HG03060 (cell line): ENCODE measurements at regions not wholly inside any gene's neighbourhood (a gene's known extent, or its start where the extent isn't known, plus 50 kb on each side); places are given as distances from the start of the nearest gene placed in this dataset.
A peak's percentile ranks its signal among the peaks of the same experiment; 100 is the strongest.

ENCODE experiments used
- ATAC-seq: cut with Tn5 transposase; IDR thresholded peaks from one replicate; pipeline ENCODE4 v1.9.1; 2021; ENCODE audit warnings: low read depth, moderate number of reproducible peaks; ENCODE audit not compliant: unreplicated experiment

GRCh38 chr1:116819081-116819480, 64.9 kb downstream of the CD2 start:
- ATAC-seq, result no peak

GRCh38 chr1:116820369-116820768, 66.1 kb downstream of the CD2 start:
- no peak for ATAC-seq

DNA sequence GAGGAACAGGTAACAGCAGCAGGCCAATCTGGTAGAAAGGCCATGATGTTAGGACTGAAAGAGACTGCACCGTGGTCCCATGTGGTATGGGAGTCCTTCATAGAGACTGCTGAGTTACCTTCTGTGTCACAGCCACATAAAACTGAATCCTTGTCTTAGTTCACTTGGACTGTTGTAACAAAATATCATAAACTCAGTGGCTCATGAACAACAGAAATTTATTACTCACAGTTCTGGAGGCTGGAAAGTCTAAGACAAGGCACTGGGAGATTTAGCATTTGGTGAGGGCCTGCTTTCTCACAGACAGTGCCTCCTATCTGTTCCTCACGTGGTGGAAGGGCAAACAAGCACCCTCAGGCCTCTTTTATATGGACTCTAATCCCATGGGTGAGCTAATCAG, 67.5 kb downstream of the CD2 start:
- no peak for ATAC-seq

- no peak for ATAC-seq
Measured at GRCh38 chr1:116824631-116825206, 70.5 kb downstream of the CD2 start.

DNA sequence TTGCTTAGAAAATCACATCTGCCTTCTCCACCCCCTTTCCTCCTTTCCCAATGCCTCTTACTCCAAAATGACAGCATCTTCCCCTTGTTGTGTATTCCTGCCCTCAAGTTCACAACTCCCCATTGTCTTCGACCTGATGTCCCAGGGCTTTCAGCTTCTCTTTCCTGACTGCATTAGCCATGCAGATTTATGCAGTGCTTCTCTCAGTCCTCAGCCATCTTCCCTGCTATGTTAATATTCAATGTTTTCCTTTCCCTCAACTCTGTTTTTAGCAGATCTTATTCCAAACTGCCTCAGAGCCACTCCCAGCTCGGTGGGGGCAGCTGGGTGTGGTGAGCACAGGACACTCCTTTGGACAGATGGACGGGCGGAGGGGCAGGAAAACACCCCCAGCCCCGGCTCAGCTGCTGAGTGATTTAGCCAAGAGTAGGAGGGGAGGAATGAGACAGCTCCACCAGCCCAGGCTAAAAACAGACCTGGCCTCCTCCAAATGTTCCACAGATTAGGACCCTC, 71.0 kb downstream of the CD2 start:
- ATAC-seq, result no peak

- no peak for ATAC-seq
Measured at GRCh38 chr1:116825720-116826438, 71.6 kb downstream of the CD2 start.

DNA sequence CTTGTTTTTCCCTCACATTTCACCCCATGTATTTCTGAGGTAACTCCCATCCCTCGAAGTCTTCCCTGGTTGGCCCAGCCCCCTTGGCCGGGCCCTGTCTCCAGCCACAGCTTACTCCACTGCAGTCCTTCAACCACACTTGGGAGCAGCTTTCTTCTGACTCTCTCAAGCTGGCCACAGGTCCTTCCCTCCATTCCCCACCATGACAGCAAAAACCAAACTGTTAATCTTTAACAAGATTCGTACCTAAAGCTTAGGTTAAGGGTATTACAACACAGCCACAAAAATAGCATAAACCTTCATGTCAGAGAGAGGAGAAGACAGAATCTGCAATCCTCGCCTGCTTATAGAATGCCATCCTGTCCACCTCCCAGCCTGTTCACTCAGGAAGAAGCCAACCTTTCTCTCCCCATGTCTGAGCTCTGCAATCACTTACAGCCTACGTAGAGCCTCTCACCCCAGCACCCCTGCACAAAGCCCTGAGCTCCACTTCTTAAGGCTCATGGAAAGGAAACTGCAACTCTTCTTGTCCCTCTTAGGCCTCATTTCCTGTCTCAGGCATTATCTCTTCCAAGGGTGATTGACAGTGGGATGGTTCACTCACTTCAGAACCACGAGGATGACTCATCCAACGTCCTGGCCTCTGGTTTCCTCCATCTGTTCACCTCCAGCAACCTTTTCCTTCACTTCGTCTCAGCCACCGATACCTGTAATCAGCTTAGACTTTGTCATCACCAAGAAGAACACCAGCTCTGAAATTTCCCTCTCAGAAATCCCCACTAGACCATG, 72.8 kb downstream of the CD2 start:
- peak; percentile 83 for ATAC-seq

DNA sequence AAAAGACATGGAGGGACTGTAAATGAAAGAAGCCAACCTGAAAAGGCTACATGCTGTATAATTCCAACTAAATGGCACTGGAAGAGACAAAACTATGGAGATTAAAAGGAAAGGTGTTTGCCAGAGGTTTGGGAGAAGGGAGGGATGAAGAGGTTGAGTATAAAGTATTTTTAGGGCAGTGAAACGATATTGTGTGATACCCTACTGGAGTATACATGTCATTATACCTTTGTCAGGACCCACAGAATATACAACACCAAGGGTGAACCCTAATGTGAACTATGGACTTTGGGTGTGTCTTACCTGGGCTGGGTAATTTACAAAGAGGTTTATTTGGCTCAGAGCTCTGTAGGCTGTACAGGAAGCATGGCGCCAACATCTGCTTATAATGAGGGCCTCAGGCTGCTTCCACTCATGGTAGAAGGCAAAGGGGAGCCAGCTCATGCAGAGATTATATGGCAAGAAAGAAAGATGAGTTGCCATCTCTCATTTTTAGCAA, 73.4 kb downstream of the CD2 start:
- no peak for ATAC-seq

DNA sequence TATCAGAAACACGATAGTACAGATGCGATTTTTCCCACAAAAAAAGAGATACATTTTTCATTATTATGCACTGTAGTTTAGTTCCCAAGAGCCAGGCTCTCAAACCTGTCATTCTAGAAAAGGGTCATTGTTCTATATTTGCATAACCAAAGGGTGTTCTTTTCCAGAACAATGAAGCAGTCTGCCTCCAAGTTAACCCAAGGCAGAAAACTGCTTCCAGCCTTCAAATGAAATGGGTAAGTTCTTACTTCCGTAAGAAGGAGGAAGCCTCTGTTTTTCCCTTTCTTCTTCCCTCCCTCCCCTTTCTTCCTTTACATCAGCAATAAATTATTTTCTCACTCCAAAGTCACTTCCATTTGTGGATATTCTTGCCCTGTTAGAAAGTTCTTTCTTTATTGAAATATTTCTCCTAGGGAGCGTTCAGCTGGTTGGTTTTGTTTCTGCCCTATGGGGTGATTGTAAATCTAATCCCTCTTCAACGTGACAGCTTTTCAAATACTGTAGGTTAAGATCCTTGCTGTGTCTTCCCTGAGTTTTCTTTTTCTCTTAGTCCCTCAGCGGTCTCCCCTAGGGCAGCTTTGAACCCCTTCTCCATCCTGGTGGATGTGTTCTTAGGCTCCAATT, 77.3 kb upstream of the PTGFRN start:
- no peak for ATAC-seq

DNA sequence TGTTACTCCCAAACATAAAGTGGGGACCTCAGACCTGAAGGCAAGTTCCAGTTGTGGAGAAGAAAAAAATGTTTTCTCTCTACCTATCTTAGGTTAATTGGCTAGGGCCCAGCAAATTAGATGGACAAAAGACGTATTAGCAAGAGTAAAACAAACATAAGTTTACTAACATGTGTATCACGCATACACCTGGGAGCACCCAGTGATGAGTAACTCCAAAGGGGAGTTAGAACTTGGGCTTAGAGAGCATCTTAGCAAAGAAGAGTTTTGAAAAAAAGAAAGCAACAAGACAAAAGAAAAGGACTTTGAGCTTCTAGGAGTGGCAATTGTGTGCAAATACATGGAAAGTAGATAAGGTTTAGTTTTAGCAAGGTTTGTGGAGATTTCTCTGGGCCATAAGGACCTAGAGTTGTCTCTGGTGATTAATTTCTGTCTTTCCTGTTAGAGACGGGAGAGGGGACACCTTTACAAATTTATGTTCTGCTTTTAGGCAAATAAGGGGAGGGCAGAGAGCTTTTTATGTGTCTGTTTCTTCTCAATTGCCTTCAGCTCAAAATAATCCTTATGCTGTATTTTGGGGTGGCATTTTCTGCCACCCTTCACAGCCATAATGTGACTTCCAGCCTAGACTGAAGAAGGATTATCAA, 76.7 kb upstream of the PTGFRN start:
- no peak for ATAC-seq

GRCh38 chr1:116833718-116834117, 76.0 kb upstream of the PTGFRN start:
- no peak for ATAC-seq

- no peak for ATAC-seq
Measured at GRCh38 chr1:116834595-116834994, 75.1 kb upstream of the PTGFRN start.

GRCh38 chr1:116835161-116835560, 74.6 kb upstream of the PTGFRN start:
- ATAC-seq, result no peak

- no peak for ATAC-seq
Measured at GRCh38 chr1:116836099-116836498, 73.6 kb upstream of the PTGFRN start.

DNA sequence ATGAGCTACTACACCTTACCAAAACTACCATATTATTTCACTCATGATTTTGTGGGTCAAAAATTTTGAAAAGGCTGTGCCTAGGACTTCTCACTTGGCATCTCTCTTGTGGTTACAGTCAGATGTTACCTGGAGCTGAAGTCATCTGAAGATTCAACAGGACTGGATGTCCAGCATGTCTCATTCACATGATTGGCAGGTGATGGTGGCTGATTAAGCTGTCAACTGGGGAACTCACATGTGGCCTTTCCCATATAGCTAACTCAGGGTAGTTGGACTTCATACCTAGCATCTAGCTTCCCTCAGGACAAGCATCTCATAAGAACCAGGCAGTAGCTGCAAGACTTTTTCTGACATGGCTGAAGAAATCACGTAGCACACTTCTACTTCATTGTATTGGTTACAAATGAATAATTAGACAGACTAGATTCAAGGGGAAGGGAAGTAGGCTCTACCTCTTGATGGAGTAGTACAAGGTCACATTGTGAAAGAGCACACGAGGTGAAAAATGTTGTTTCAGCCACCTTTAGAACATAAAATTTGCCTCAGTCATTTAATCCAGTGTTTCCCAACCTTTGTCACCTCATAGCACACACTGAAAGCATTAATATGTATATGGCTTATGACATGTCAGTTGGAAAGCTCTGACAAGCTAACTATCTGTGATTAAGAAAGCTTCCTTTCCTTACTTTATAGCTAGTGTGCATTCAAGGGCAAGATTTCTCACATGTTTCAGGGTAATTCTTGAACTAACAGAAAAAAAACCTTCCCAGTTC, 68.0 kb upstream of the PTGFRN start:
- ATAC-seq, result no peak

DNA sequence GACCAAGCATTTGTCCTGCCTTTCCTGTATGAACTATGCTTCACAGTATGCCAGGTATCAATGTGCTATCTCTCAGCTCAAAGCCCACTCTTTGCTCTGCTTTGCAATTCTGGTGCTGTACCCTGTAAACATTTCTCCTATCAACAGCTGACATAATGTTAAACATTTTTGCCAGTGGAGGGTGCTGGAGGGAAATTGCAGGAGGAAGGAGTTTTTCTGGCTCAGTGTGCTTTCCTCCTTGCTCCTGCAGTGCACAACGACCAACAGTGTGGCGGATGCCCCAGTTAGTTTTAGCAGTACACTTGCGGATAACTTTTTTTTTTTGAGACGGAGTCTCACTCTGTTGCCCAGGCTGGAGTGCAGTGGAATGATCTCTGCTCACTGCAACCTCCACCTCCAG, 67.1 kb upstream of the PTGFRN start:
- no peak for ATAC-seq

DNA sequence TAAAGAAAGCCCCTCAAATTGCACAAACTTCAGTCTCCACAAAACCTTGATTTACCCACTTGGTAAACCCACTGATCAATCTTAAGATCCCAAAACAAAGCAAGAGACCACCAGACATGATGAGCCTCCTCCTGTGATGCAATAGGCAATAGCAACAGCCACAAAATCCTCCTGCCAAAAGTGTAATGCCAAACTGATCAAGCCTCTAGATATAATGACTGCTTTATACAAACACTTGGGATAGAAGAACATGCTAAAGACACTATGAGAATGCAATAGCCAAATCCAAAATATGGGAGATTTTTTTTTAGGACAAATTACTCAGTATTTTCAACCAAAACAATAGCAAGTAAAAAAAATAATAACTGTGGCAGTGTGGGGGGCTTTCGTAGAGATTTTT, 64.9 kb upstream of the PTGFRN start:
- no peak for ATAC-seq

GRCh38 chr1:116847190-116847589, 62.5 kb upstream of the PTGFRN start:
- ATAC-seq, result no peak

DNA sequence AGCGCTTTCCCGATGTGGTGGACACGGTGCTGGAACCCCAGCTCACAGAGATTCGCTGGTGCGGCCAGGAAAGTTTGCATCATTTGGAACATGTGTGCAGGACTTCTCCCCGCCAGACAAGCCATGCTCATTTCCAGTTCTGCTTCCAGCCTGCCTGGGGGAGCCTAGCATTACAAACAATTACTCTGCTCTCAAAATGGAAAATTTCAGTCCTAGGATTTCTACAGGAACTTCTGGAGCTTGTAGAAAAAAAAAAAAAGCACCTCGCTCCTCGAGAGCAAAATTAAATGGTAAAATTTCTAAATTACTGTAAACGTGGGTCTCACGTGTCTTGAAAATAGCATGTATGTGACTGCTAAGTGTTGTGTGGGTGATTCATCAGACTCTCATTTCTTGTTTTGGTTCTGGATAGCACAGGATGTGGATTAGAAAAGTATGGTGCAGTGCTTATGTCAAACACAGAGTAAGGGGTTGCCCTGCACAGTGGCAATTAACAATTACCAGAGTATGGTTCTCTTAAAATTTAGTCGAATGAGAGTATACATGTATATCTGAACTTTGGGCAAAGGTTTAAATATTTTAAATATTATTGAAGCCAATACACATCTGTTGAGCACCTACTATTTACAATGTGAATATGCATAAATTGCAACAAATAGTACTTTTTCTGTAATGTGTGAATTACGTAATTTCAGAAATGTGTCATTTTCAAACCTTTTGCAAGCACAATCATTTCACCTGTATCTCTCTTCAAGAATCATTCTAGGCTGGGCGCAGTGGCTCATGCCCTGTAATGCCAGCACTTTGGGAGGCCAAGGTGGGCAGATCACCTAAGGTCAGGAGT, 61.8 kb upstream of the PTGFRN start:
- no peak for ATAC-seq
